ENCODE measurements at regions not wholly inside any gene's neighbourhood (a gene's known extent, or its start where the extent isn't known, plus 50 kb on each side); places are given as distances from the start of the nearest gene placed in this dataset.
"Not testable (repeated sequence)": the region's sequence is repeated elsewhere in the genome, so short reads cannot be mapped to it uniquely, and the experiment has no call there.

DNA sequence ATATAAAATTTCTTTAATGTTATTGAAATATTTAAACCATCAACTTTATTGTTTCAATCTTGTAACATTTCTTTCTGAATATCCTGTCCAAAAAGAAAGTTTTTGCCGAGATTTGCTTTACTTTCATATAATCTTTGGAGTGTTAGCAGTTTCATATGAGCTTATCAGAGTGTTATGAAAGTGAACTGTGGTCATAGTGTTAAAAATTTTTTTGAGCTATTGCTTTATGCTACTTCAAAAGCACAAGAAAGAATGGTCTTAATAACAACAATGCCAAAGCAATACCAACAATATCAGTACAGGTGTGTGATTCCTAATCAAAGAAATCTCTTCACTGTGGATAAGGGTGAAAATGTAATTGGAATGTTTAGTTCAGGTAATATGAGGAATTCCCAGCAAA, 1994.9 kb upstream of the FLRT2 start:
- no peak for DNase-seq

DNA sequence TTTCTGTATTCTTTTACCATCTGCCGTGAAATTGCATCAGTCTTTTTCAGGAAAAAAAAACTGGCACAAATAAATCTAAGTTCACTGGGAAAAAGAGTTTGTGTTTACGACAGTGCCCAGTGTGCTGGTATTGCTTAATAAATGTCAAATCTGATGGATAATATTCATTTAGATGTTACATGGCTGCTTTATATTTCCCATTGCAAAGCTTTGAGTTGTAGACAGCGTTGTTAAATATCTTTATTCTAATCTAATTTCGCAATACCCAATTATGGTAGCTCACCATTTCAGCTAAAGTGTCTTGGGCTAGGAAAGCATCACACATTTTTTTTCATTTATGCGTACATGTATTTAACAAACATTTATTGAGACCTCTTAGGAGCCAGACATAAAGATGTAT, 1994.5 kb upstream of the FLRT2 start:
- no peak for DNase-seq

DNA sequence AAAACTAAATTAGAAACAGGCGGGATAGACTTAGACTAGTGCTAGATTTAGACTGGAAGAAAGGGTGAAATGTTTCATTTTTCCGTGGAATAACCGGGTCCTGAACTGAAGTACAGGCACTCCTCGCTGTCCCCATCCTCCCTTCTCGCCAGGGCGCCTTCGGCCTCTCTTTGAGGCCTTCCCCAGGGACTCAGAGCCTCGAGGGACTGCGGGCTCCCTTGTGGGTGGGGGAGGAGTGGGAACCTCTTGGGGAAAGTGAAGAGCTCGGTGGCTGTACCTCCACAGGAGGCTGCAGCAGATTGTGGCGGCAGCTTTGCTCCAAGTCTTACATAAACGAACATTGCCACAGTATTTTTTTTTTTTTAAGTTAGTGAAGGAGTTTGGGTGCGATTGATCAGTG, 1988.8 kb upstream of the FLRT2 start:
- no peak for DNase-seq

DNA sequence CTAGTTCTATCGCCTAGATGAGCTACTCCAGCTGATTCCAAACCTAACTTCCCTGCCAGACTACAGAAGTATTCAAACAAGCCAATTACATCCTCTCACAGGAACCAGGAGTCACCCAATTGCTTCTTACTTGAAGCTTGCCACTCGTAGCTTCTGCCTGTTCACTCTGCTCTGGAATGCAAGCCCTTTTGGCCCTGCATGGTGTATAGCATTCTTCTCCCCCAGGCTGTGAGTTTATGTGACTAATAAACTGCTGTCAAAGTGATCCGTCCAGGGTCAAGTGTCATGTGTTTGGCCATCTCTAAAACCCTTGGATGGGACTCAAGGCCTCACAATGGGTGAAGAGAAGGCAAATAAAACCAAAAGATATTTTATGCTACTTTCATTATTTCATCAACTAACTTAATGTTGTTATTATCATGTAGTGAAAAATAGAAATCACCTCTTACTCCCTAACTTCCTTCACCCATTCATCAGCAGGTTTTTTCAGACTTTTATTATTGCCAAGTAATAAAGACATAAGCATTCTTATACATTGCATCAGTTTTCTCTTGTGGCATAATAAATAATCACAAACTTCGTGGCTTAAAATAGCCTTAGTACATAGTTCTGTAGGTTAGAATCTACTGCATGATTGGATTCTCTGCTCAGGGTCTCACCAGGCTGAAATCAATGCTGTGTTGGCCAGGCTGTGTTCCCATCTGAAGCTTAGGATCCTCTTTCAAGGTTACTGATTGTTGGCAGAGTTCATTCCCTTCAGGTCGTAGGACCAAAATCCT, 1981.7 kb upstream of the FLRT2 start:
- DNase-seq: no peak

DNA sequence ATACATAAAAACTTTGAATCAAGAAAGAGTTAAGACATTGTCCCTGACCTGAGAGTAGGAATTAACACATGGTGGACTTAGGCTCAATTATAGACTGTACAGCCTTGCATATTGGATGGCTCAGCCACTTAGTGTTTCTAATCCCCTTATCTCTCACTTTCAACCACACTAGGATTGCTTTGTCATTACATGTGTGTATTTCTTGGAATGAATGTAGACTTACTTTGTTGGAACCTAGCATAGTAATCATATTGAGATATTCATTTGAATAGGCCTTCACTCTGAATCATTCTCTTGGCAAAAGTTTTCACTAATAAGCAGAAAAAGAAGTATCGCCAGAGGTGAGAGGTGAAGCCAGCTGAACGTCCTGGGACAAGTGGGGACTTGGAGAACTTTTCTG, 1973.9 kb upstream of the FLRT2 start:
- no peak for DNase-seq

DNA sequence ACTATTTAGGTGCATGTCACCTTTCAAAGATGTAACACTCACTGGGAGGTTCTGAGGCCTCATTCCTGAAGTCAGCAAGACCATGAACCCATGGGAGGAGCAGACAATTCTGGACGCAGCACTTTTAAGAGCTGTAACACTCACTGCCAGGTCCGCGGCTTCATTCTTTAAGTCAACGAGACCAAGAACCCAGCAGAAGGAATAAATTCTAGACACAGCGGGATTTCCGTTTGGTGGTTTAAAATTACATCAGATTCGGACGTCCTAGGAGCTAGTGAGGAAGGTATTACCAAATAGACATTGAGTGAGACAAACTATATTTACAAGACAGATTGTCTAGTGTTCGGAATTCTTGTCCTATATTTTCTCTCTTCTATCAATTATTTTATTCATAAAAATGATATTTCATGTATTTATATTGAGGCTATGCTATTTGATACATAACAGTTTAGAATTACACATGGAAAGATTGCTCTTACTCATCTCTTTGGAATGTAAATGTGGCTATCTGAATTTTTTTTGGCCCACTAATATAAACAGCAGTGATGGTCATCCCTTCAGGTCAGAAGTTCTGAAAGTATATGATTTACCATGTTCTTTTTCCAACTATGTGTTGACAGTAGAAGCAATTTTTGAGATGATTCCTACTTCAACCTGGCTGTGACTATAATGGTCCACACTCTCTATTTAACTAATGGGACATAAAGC, 1973.0 kb upstream of the FLRT2 start:
- no peak for DNase-seq

DNA sequence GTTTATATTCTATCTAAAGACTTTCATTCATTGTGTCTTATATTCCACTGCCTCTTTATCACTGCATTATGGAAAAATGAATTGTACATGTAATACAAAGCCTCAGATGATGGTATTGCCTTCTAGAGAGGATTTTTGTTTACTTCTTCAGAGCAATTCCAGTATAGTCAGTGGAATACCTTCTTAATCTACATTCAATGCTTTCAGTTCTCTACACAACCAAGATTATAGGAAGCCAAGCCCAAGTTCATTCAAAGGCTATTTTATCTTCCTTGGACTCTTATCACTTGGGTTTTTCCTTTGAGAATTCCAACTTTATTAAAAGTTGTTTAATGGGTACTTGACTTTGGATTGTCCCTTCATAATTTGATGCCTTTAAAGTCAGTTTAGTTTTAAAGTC, 1971.0 kb upstream of the FLRT2 start:
- no peak for DNase-seq

DNA sequence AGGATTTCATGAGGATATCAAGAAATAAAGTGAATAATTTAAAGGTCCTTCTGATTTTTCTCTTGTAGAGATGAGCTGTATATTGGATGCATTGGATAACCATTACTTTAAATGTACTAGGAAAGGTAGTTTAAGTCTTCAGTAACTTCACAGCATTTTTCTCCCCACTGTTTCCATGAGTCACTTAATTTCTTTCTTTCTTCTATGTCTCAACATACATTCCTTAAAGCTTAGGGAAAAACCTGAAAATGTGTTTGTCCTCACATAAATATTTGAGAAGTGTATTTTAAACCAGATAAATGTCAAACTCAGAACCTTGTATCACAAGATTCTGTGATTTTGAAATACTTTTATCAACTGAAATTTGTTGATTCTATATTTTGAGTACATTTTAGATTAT, 1970.2 kb upstream of the FLRT2 start:
- DNase-seq: no peak

DNA sequence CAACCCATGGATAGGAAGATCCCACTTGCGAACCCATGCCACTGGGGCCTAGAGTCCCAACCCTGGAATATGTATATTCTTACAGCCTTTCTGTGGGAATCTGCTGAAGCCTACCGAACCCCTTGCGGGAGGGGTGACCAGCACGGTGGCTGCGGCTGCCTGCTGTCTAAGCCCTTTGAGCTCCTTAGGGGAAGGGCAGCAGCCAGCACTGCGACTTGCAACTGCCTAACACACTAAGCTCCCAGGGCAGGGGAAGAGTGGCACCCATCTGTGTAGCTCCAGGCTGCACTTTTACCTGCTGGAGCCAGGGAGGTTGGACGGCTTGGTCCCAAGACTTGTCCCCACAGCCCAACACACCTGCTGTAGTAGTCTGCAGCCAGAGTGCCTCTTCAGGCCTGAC, 1968.7 kb upstream of the FLRT2 start:
- DNase-seq: no peak

DNA sequence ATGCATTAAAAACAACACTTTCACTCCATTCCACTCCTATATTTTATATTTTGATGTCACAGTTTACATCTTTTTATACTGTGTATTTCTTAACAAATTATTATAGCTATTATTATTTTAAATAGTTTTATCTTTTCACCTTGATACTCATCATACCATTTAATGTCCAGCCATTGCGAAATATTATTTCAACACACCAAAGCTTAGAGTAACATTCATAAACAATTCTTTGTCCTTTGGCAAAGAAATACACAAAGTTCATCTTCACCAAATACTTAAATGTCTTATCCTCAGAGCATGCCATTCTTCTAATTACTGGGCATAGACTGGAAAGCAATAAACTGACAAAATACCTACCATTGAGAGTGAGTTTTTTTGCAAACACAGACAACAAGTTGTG, 1963.4 kb upstream of the FLRT2 start:
- DNase-seq: no peak

DNA sequence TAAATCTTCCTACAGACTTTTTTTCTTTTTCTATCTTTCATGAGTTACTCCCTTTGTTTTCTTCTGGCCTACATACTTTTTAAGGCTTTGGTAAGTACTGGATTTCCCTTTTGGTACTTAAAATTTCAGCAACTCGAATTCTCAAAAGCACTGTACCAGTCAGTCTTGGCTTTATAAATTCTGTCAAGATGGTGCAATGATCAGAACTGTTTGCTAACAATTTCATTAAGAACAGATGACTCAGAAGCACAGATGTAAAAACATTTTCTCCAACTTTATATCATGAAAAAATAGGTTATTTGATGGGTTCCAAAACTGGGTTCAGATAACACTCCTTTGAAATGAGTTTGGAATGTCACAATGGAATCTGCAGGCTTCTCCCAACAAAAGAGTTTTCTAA, 1961.8 kb upstream of the FLRT2 start:
- no peak for DNase-seq

DNA sequence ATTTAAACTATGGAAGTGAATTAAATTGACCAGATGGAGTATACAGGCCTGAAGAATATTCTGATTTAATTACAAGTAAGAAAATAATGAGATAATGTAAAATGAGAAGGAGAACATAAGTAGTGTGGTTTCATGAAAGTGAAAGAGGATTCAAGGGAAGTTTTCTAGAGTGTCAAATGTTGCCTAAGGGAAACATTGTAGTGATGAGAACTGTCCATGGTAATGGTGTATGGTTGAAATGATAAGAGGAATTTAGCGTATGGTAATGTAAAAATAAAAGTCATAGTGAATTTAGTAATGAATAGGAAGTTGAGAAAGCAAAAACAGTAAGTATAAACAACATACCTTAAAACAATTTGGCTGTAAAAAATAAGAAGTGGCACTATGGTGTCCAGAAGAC, 1954.6 kb upstream of the FLRT2 start:
- DNase-seq: no peak

DNA sequence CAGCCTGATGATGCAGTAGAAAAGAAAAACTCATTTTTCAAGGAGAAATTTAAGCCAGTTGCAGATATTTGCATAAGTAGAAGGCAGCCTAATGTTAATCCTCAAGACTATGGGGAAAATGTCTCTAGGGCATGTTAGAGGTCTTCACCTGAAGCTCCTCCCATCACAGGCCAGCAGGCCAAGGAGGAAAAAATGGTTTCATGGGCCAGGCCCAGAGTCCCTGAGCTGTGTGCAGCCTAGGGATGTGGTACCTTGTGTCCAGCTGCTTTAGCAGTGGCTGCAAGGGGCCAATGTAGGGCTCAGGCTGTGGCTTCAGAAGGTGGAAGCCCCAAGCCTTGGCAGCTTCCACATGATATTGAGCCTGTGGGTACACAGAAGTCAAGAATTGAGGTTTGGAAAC, 1946.7 kb upstream of the FLRT2 start:
- DNase-seq: no peak

DNA sequence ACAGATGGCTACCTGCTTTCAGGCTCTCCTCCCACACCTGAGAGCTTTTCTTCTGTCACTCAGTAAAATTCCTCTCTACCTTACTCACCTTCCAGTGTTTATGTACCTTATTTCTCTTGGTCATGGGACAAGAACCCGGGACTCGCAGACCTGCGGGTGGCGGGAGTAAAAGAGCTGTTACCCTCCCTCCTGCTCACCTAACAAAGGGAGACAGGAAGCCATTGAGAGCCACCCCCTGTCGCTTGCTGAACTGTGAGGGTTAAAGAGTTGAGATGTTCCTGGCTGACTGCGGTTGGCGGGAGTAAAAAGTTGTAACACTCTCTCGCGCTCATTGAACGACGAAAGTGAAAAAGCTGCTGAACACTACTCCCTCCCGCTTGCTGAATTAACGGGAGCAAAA, 1935.1 kb upstream of the FLRT2 start:
- DNase-seq: no peak

DNA sequence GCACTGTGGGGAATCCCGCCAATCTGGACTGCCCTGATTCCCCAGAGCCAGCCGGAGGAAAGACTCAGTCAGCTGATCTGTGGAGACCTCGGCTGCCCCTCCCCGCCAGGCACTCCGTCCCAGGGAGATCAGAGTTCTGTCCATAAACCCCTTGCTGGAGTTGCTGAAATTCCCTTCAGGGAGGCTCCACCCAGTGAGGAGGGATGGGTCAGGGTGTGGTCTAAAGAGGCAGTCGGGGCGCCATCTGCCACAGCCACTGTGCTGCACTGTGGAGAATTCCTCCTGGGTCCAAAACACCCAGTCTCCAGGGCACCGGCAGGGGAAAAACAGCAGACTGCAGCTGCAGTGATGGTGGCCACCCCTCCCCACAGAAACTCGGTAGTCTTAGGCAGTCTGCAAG, 1922.3 kb upstream of the FLRT2 start:
- no peak for DNase-seq

DNA sequence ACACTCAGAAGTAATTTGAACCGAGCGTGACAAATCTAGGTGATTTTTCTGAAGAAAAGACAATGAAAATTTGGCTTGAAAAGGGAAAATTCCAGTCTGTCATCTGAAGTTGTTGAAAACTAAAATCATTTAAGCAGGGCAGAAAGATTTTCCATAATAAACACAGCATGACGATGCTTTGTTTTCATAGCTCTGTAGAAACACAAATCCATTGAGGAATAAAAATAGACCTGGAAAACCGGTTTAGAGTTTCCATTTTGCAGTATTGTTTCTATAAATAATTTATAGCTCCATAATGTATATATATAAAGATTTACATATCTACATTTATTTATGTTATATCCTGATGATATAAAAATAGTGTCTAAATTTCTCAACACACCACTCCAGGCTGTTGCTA, 1918.5 kb upstream of the FLRT2 start:
- DNase-seq: no peak

DNA sequence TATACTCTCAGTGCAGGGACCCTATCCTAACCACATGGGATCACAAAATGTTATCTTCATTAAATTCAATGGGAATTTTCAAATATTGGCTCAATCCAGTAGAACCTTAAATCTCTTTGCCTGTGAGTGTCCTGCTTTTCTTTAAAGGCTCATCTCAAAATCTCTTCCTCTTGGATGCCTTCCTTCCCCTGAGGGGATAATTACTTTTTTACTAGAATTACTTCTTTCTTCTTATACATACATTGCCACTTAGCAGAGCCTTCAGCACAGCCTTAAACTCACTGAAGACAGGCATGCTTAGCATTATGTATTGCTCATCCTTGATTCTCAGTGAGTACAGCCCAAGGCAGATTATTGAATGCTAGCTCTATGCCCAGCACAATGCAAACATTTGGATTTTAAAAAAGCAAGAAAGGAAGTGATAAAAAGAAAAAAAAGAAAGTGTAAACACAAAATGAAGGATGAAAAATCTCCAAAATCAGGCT, 1918.0 kb upstream of the FLRT2 start:
- no peak for DNase-seq

DNA sequence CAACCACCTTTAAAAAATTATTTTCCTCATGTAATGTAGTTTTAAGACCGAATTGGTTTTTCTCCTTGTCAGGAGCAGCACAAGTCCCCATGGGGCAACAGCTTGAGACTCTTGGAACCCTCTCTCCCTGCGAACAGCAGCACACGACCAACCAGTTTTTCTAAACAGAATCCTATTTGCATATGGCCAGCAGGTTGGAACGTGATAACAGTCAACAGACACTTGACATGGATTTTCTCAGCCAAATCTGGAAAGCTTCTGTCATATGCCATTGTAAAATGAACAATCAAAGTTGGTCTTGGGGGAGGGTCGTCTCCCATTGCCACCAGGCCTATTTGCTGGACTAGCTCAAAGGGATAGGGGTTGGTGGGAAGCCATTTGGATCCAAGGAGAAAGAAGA, 1915.0 kb upstream of the FLRT2 start:
- no peak for DNase-seq

DNA sequence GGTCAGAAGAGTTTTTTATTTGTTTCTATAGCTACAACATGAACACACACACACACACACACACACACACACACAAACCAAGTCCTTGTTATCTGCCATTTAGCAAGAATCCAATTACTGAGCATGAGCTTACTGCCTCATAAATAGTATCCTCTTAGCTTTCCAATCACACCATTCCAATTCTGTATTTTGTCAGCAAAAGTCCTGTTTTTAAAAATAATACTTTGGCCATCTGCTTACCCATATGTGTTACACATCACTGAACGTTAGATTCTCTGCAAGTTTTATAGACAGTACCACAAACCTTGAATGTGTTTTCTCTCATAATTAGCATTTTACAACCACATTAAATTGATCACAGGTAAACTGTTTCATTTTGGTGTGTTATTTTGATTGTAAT, 1905.4 kb upstream of the FLRT2 start:
- DNase-seq: no peak

DNA sequence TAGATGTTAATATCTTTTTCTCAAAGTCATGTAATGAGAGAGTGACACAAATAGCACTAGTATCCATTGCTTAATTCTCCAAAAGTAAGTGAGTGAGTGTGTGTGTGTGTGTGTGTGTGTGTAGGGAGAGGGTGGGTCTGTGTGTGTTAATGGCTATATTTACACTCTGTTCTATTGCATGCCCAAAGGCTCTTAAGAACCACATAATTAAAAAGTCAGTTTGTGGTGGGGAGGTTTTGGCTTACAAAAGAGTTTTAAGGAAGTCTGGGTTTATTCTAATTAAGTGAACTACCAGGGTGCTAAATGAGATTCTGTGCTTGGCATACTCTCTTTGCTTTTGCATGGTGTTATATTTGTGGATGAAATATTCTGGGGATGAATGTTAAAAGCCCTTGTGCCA, 1897.6 kb upstream of the FLRT2 start:
- DNase-seq: no peak

DNA sequence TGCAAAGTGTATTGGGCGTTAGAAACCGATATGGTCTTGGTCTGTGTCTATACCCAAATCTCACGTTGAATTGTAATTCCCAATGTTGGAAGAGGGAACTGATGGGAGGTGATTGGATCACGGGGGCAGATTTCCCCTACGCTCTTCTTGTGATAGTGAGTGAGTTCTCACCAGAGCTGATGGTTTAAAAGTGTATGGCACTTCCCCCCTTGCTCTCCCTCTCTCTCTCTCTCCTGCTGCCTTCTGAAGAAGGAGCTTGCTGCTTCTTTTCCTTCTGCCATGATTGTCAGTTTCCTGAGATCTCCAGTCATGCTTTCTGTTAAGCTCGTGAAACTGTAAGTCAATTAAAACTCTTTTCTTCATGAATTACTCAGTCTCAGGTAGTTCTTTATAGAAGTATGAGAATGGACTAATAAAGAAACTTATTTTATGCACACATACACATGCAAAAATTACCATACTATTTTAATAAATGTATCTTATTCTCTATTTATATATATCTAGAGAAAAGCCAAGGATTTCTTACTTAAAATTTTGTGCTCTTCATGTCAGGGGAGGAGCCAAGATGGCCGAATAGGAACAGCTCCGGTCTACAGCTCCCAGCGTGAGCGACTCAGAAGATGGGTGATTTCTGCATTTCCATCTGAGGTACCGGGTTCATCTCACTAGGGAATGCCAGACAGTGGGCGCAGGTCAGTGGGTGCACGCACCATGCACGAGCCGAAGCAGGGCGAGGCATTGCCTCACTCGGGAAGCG, 1891.0 kb upstream of the FLRT2 start:
- DNase-seq: peak; percentile 28

DNA sequence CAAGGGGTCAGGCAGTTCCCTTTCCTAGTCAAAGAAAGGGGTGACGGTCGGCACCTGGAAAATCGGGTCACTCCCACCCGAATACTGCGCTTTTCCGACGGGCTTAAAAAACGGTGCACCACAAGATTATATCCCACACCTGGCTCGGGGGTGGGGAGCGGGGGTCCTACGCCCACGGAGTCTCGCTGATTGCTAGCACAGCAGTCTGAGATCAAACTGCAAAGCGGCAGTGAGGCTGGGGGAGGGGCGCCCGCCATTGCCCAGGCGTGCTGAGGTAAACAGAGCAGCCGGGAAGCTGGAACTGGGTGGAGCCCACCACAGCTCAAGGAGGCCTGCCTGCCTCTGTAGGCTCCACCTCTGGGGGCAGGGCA, 1890.5 kb upstream of the FLRT2 start:
- DNase-seq: not testable (repeated sequence)

DNA sequence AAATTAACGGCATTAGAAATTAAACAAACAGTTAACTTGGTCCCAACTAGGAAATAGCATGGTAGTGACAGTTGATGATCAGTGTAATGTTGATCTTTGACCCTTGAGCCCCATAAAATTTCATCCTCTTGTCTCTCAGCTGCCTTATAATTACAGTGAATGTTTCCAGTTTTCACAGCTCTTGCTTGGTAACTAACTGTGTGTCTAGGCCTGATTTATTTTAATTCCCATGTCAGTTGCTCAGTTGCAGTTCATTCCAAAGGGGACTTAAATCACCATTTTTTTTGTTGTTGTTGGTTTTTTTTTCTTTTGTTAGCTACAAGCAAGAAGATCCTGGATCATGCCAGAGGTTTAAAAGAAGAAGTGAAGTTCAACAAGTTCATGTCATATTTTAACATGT, 1883.7 kb upstream of the FLRT2 start:
- no peak for DNase-seq

DNA sequence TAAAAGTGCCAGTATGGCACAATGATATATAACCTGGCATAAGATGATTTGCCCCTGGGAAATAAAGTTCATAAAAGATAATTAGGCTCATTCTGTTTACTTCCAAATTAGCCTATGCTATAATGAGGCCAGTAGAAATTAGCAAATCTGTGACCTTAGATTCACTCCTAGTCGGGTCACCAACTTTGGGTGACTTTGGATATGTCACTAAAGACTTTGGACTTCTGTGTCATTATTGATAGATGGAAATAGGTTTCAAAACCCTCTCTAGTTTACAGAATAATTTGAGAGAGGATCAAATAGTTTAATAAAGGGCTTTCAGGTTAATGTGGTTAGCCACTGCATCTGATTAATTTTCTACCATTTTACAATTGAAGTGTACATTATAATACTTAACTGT, 1869.3 kb upstream of the FLRT2 start:
- DNase-seq: no peak

All from NCI-H774 (cell line).